HG02938 (cell line): ENCODE measurements at regions not wholly inside any gene's neighbourhood (a gene's known extent, or its start where the extent isn't known, plus 50 kb on each side); places are given as distances from the start of the nearest gene placed in this dataset.
"Not testable (repeated sequence)": the region's sequence is repeated elsewhere in the genome, so short reads cannot be mapped to it uniquely, and the experiment has no call there.

ENCODE experiments used
- ATAC-seq: cut with Tn5 transposase; IDR thresholded peaks from one replicate; pipeline ENCODE4 v1.9.1; 2021; ENCODE audit warnings: mild to moderate bottlenecking, moderate library complexity; ENCODE audit not compliant: unreplicated experiment

GRCh38 chr16:52309446-52310416, 237.2 kb downstream of the TOX3 start:
- no peak for ATAC-seq

GRCh38 chr16:52308051-52308450, 238.9 kb downstream of the TOX3 start:
- ATAC-seq: no peak

- ATAC-seq: no peak
Observed at GRCh38 chr16:52301026-52301425, 245.9 kb downstream of the TOX3 start.

GRCh38 chr16:52298769-52299168, 248.2 kb downstream of the TOX3 start:
- no peak for ATAC-seq

GRCh38 chr16:52296706-52297315, 250.1 kb downstream of the TOX3 start:
- not testable (repeated sequence) for ATAC-seq

GRCh38 chr16:52296076-52296475, 250.9 kb downstream of the TOX3 start:
- no peak for ATAC-seq

- ATAC-seq: no peak
Observed at GRCh38 chr16:52294660-52295059, 252.3 kb downstream of the TOX3 start.

- no peak for ATAC-seq
Observed at GRCh38 chr16:52293204-52293603, 253.7 kb downstream of the TOX3 start.

GRCh38 chr16:52283584-52284375, 263.2 kb downstream of the TOX3 start:
- no peak for ATAC-seq

- no peak for ATAC-seq
Observed at GRCh38 chr16:52283018-52283417, 263.9 kb downstream of the TOX3 start.

GRCh38 chr16:52280086-52280485, 266.9 kb downstream of the TOX3 start:
- no peak for ATAC-seq

GRCh38 chr16:52271088-52271750, 275.7 kb downstream of the TOX3 start:
- no peak for ATAC-seq

- no peak for ATAC-seq
Observed at GRCh38 chr16:52265446-52265861, 281.5 kb downstream of the TOX3 start.

- no peak for ATAC-seq
Observed at GRCh38 chr16:52257534-52257933, 289.4 kb downstream of the TOX3 start.

- ATAC-seq: no peak
Observed at GRCh38 chr16:52256310-52257078, 290.4 kb downstream of the TOX3 start.

- no peak for ATAC-seq
Observed at GRCh38 chr16:52254746-52255145, 292.2 kb downstream of the TOX3 start.

GRCh38 chr16:52252680-52253079, 294.3 kb downstream of the TOX3 start:
- no peak for ATAC-seq

- ATAC-seq: no peak
Observed at GRCh38 chr16:52251495-52251894, 295.4 kb downstream of the TOX3 start.

- ATAC-seq: no peak
Observed at GRCh38 chr16:52247737-52248136, 299.2 kb downstream of the TOX3 start.

- no peak for ATAC-seq
Observed at GRCh38 chr16:52238710-52239109, 308.2 kb downstream of the TOX3 start.
